ENCODE measurements at regions not wholly inside any gene's neighbourhood (a gene's known extent, or its start where the extent isn't known, plus 50 kb on each side); places are given as distances from the start of the nearest gene placed in this dataset.

- TF ChIP-seq POLR2A (IDR thresholded peaks at IDR 0.05; ENCODE audit: low read depth, low read length), result no peak
- no peak for TF ChIP-seq POLR2AphosphoS5 (IDR thresholded peaks at IDR 0.05; ENCODE audit: low read depth, low read length)
- TF ChIP-seq POU2F2 (IDR thresholded peaks at IDR 0.05; ENCODE audit: low read depth, low read length), result no peak
Measured at GRCh38 chr2:89844221-89844943, 1152.9 kb downstream of the RPIA start.
